Erythroblast (primary cell): ENCODE measurements at regions not wholly inside any gene's neighbourhood (a gene's known extent, or its start where the extent isn't known, plus 50 kb on each side); places are given as distances from the start of the nearest gene placed in this dataset.
"Not testable (repeated sequence)": the region's sequence is repeated elsewhere in the genome, so short reads cannot be mapped to it uniquely, and the experiment has no call there.

ENCODE experiments used
- DNase-seq, 2 experiments: peaks; one replicate each; lab custom pipeline; 2025; lab: John Stamatoyannopoulos, UW
- GATA1 ChIP-seq: IDR thresholded peaks from 2 replicates; pipeline ENCODE4 v1.6.1; 2011; ENCODE audit warnings: low read depth, mild to moderate bottlenecking, control low read depth, low read length, moderate library complexity
- POLR2A ChIP-seq: IDR thresholded peaks from 2 replicates; pipeline ENCODE4 v1.6.1; 2011; ENCODE audit warnings: mild to moderate bottlenecking, low read length

GRCh38 chr7:104264285-104264684 is 56.5 kb upstream of the ORC5 start:
- no peak for DNase-seq

GRCh38 chr7:104267701-104268368 is 60.0 kb upstream of the ORC5 start:
- TF ChIP-seq GATA1 (no peak), POLR2A (no peak)
- DNase-seq = no peak

More at GRCh38 chr7:104264285-104264684, 56.5 kb upstream of the ORC5 start:
- no peak for TF ChIP-seq POLR2A
- no peak for TF ChIP-seq GATA1

GRCh38 chr7:104271948-104272347 is 56.5 kb upstream of the LHFPL3 start:
- TF ChIP-seq GATA1 = no peak
- TF ChIP-seq POLR2A = no peak
- DNase-seq = no peak

GRCh38 chr7:104272767-104273384 is 55.5 kb upstream of the LHFPL3 start:
- TF ChIP-seq GATA1 = no peak
- no peak for TF ChIP-seq POLR2A
- DNase-seq = peak in 1 of 2 experiments; percentile 10

GRCh38 chr7:104275900-104276299 is 52.5 kb upstream of the LHFPL3 start:
- DNase-seq = no peak
- no peak for TF ChIP-seq GATA1
- TF ChIP-seq POLR2A = no peak

GRCh38 chr7:104276730-104277129 is 51.7 kb upstream of the LHFPL3 start:
- not testable (repeated sequence) for DNase-seq
